HepG2 (cell line): ENCODE measurements at regions not wholly inside any gene's neighbourhood (a gene's known extent, or its start where the extent isn't known, plus 50 kb on each side); places are given as distances from the start of the nearest gene placed in this dataset.

ENCODE experiments used
- AFF4 ChIP-seq: sonication (generic); formaldehyde crosslinking; IDR thresholded peaks from 2 replicates; pipeline ENCODE4 v1.4.0; 2020; ENCODE audit warnings: missing genetic modification reagents
- EZH2 ChIP-seq: conservative IDR thresholded peaks from 2 replicates; pipeline ENCODE4 v1.6.1; 2012; ENCODE audit warnings: mild to moderate bottlenecking, low read depth, low read length, moderate library complexity
- JDP2 ChIP-seq: sonication (generic); formaldehyde crosslinking; IDR thresholded peaks from 2 replicates; pipeline ENCODE4 v1.8.1; 2022; ENCODE audit warnings: missing genetic modification reagents, borderline replicate concordance
- MEF2D ChIP-seq: sonication (generic); formaldehyde crosslinking; IDR thresholded peaks from 2 replicates; pipeline ENCODE4 v1.5.1; 2020; ENCODE audit warnings: mild to moderate bottlenecking, missing genetic modification reagents
- RFX1 ChIP-seq: fragments of 450-650 bp; IDR thresholded peaks from 2 replicates; pipeline ENCODE4 v1.6.1; 2017
- SRF ChIP-seq: IDR thresholded peaks from 2 replicates; pipeline ENCODE4 v1.6.1; 2011; ENCODE audit warnings: mild to moderate bottlenecking, low read depth, low read length, moderate library complexity
- TARDBP ChIP-seq: sonication (generic); formaldehyde crosslinking; IDR thresholded peaks from 2 replicates; pipeline ENCODE4 v1.8.0; 2022; ENCODE audit warnings: mild to moderate bottlenecking, missing genetic modification reagents
- XBP1 ChIP-seq: sonication (generic); formaldehyde crosslinking; IDR thresholded peaks from 2 replicates; pipeline ENCODE4 v1.5.0; 2020; ENCODE audit warnings: missing genetic modification reagents
- ZNF24 ChIP-seq: fragments of 450-650 bp; IDR thresholded peaks from 2 replicates; pipeline ENCODE4 v1.6.1; 2017; ENCODE audit warnings: antibody characterized with exemption, mild to moderate bottlenecking
- ZNF577 ChIP-seq: sonication (generic); formaldehyde crosslinking; IDR thresholded peaks from 2 replicates; pipeline ENCODE4 v1.4.0; 2020; ENCODE audit warnings: mild to moderate bottlenecking, low read depth, missing genetic modification reagents, borderline replicate concordance
- ZNF704 ChIP-seq: sonication (generic); formaldehyde crosslinking; IDR thresholded peaks from 2 replicates; pipeline ENCODE4 v1.8.1; 2023; ENCODE audit warnings: mild to moderate bottlenecking, inconsistent platforms, moderate library complexity, missing genetic modification reagents, borderline replicate concordance

GRCh38 chr12:5166976-5167375, 123.3 kb downstream of the KCNA5 start:
- no peak for TF ChIP-seq ZNF704 (CRISPR knock-in tag)
- no peak for TF ChIP-seq ZNF24
- no peak for TF ChIP-seq RFX1
- no peak for TF ChIP-seq TARDBP
- TF ChIP-seq MEF2D (CRISPR knock-in tag) = no peak
- TF ChIP-seq AFF4 (CRISPR knock-in tag) = no peak
- no peak for TF ChIP-seq EZH2
- TF ChIP-seq ZNF577 (CRISPR knock-in tag) = no peak
- no peak for TF ChIP-seq JDP2 (CRISPR knock-in tag)
- no peak for TF ChIP-seq XBP1 (CRISPR knock-in tag)
- no peak for TF ChIP-seq SRF
